Neural progenitor cell (in vitro differentiated cells): ENCODE measurements at regions not wholly inside any gene's neighbourhood (a gene's known extent, or its start where the extent isn't known, plus 50 kb on each side); places are given as distances from the start of the nearest gene placed in this dataset.

Experiments used
- DNase-seq: peaks from one replicate; pipeline ENCODE4 v3.0.0-alpha.2; 2016; ENCODE audit warnings: low spot score
- H2AFZ ChIP-seq: fragments of 200-600 bp; sonication (generic); replicated peaks from 2 replicates; pipeline ENCODE4 v1.6.1; 2016; ENCODE audit warnings: antibody characterized with exemption
- H3F3A ChIP-seq: fragments of 200-600 bp; sonication (generic); 2 replicates; pipeline ENCODE4 v1.6.1; 2016; ENCODE audit warnings: antibody characterized with exemption, low read depth
- H3K27ac ChIP-seq: fragments of 200-600 bp; sonication (generic); 2 replicates; pipeline ENCODE4 v1.5.1; 2016; ENCODE audit warnings: mild to moderate bottlenecking
- H3K27me3 ChIP-seq: fragments of 200-600 bp; sonication (generic); 2 replicates; pipeline ENCODE4 v1.6.1; 2016; ENCODE audit warnings: mild to moderate bottlenecking, moderate library complexity
- H3K36me3 ChIP-seq: fragments of 200-600 bp; sonication (generic); 2 replicates; pipeline ENCODE4 v1.5.1; 2016
- H3K4me1 ChIP-seq: fragments of 200-600 bp; sonication (generic); 2 replicates; pipeline ENCODE4 v1.6.1; 2016; ENCODE audit warnings: mixed run types
- H3K4me2 ChIP-seq: fragments of 200-600 bp; sonication (generic); 2 replicates; pipeline ENCODE4 v1.6.1; 2016
- H3K4me3 ChIP-seq: fragments of 200-600 bp; sonication (generic); 2 replicates; pipeline ENCODE4 v1.5.1; 2016
- H3K79me2 ChIP-seq: fragments of 200-600 bp; sonication (generic); 2 replicates; pipeline ENCODE4 v1.6.1; 2016; ENCODE audit warnings: low read depth
- H3K9ac ChIP-seq: fragments of 200-600 bp; sonication (generic); 2 replicates; pipeline ENCODE4 v1.6.1; 2016
- H3K9me3 ChIP-seq: fragments of 200-600 bp; sonication (generic); 2 replicates; pipeline ENCODE4 v1.5.1; 2016; ENCODE audit warnings: low read depth
- H4K20me1 ChIP-seq: fragments of 200-600 bp; sonication (generic); 2 replicates; pipeline ENCODE4 v1.6.1; 2016; ENCODE audit warnings: low read depth
- H3K27ac Mint-ChIP-seq: 3 replicates; pipeline ENCODE4 v1.8.0; 2021; ENCODE audit warnings: mixed read lengths
- H3K27me3 Mint-ChIP-seq: 2 replicates; pipeline ENCODE4 v1.8.0; 2022; ENCODE audit warnings: low read depth, mild to moderate bottlenecking, inconsistent platforms, moderate library complexity, mixed read lengths; ENCODE audit not compliant: insufficient read depth
- H3K36me3 Mint-ChIP-seq: 3 replicates; pipeline ENCODE4 v1.8.0; 2021; ENCODE audit warnings: mixed read lengths
- H3K4me1 Mint-ChIP-seq: 3 replicates; pipeline ENCODE4 v1.8.0; 2021; ENCODE audit warnings: mixed read lengths
- H3K4me3 Mint-ChIP-seq: 3 replicates; pipeline ENCODE4 v1.8.0; 2021; ENCODE audit warnings: mild to moderate bottlenecking, moderate library complexity, mixed read lengths
- H3K9me3 Mint-ChIP-seq: 3 replicates; pipeline ENCODE4 v1.8.0; 2020; ENCODE audit warnings: mixed read lengths
- EZH2 ChIP-seq: fragments of 200-600 bp; sonication (generic); IDR thresholded peaks from 2 replicates; pipeline ENCODE4 v1.6.1; 2017; ENCODE audit warnings: antibody characterized with exemption, mild to moderate bottlenecking, moderate library complexity
- EZH2phosphoT487 ChIP-seq: fragments of 200-600 bp; sonication (generic); IDR thresholded peaks from 2 replicates; pipeline ENCODE4 v1.6.1; 2017; ENCODE audit warnings: antibody characterized with exemption
- TF ChIP-seq, protein P1 (sequence below): fragments of 200-600 bp; sonication (generic); IDR thresholded peaks from 2 replicates; pipeline ENCODE4 v1.5.1; 2017; ENCODE audit warnings: antibody characterized with exemption, mild to moderate bottlenecking

DNA sequence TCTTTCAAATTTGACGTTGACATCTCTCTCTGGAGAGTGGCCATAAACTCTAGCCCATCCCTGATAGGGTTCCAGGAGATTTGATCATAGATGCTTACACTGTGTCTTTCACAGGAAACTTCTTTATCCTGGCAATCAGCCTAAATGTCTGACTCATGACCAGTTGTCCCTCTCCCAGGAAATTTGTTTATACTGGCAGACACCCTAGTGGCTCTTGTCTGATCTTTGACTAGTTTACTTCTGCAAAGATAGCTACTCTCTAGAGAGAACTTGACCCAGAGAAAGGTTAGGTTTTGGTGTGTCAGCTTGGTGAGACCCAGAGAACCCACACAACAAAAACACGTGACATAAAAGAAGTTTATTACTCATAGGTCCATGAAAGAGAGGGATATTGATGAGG lies 509.8 kb downstream of the CENPC start:
- Mint-ChIP-seq H3K27ac (no peak overlapping the region), H3K36me3 (no peaks in the 10 kb centered on the region), H3K4me1 (no peaks in the 10 kb centered on the region), H3K4me3 (no peak overlapping the region), H3K9me3 (no peaks in the 10 kb centered on the region), H3K27me3 (peaks cover 4% of the 10 kb centered on the region)
- Histone ChIP-seq H3K36me3 (no peaks in the 10 kb centered on the region), H3K9ac (no peak overlapping the region), H2AFZ (no peak overlapping the region), H3K27ac (no peak overlapping the region), H3K27me3 (no peaks in the 10 kb centered on the region), H3K4me2 (no peak overlapping the region), H3K4me3 (no peak overlapping the region), H4K20me1 (no peaks in the 10 kb centered on the region), H3F3A (no peaks in the 10 kb centered on the region), H3K79me2 (no peaks in the 10 kb centered on the region), H3K9me3 (no peaks in the 10 kb centered on the region), H3K4me1 (no peaks in the 10 kb centered on the region)
- TF ChIP-seq EZH2phosphoT487 (no peak), EZH2 (no peak)
- TF ChIP-seq, protein P1, sequence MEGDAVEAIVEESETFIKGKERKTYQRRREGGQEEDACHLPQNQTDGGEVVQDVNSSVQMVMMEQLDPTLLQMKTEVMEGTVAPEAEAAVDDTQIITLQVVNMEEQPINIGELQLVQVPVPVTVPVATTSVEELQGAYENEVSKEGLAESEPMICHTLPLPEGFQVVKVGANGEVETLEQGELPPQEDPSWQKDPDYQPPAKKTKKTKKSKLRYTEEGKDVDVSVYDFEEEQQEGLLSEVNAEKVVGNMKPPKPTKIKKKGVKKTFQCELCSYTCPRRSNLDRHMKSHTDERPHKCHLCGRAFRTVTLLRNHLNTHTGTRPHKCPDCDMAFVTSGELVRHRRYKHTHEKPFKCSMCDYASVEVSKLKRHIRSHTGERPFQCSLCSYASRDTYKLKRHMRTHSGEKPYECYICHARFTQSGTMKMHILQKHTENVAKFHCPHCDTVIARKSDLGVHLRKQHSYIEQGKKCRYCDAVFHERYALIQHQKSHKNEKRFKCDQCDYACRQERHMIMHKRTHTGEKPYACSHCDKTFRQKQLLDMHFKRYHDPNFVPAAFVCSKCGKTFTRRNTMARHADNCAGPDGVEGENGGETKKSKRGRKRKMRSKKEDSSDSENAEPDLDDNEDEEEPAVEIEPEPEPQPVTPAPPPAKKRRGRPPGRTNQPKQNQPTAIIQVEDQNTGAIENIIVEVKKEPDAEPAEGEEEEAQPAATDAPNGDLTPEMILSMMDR, result no peak
- DNase-seq, result no peak

DNA sequence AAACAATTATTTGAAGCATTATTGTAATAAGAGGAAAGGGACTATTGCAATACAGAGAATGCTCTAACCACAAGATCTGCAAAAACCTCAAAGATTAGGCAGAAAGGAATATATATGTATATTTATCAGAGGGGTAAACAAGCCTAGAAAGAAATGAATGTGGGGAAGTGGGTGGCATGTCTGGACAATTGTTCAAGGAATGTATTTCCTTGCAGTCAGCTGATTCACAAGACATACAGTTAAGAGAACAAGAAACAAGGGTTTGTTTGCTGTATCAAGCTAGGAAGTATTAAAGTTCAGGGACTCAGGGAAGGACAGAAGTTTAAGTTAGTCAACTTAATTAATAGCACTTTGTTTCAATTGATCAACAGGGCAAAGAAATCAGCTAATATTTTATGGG lies 514.7 kb downstream of the CENPC start:
- Histone ChIP-seq H3K27me3 (no peaks in the 10 kb centered on the region), H3K27ac (no peak overlapping the region), H3K4me2 (no peak overlapping the region), H2AFZ (no peak overlapping the region), H3K4me1 (no peaks in the 10 kb centered on the region), H3K9me3 (no peaks in the 10 kb centered on the region), H3K79me2 (no peaks in the 10 kb centered on the region), H3K9ac (no peak overlapping the region), H4K20me1 (no peaks in the 10 kb centered on the region), H3K36me3 (no peaks in the 10 kb centered on the region), H3K4me3 (no peak overlapping the region), H3F3A (no peaks in the 10 kb centered on the region)
- Mint-ChIP-seq H3K27me3 (peaks cover 2% of the 10 kb centered on the region), H3K4me1 (no peaks in the 10 kb centered on the region), H3K36me3 (no peaks in the 10 kb centered on the region), H3K27ac (no peak overlapping the region), H3K4me3 (no peak overlapping the region), H3K9me3 (no peaks in the 10 kb centered on the region)
- DNase-seq, result no peak
- TF ChIP-seq EZH2, result no peak
- TF ChIP-seq, protein P1, result no peak
- no peak for TF ChIP-seq EZH2phosphoT487

DNA sequence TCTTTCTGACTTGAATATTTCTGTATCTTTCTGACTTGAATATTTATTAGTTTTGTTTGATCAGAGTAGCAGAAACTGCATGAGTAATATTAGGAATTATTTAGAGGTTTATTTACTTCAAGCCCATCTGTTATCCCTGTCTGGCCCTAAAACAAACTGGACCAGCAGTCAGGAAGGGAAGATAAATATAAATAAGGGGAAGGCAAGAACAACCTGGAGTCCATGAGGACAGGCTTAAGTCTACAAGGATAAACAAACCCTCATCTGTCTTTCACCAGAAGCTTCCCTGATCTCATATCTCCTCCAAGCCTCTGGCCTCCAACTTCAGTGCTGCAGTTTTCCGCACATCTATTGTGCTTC lies 524.9 kb downstream of the CENPC start:
- no peak overlapping the region for H3K4me2 ChIP-seq
- no peak overlapping the region for H3K9ac ChIP-seq
- H3K27me3 Mint-ChIP-seq, result no peaks in the 10 kb centered on the region
- H3K36me3 ChIP-seq, result no peaks in the 10 kb centered on the region
- H3K27ac Mint-ChIP-seq, result no peak overlapping the region
- H3K36me3 Mint-ChIP-seq, result no peaks in the 10 kb centered on the region
- no peak for DNase-seq
- peaks cover 7% of the 10 kb centered on the region for H3K9me3 Mint-ChIP-seq
- no peak overlapping the region for H3K27ac ChIP-seq
- peak overlapping the region; percentile 10 for H2AFZ ChIP-seq
- H3K79me2 ChIP-seq, result no peaks in the 10 kb centered on the region
- H3K4me3 ChIP-seq, result no peak overlapping the region
- no peaks in the 10 kb centered on the region for H3F3A ChIP-seq
- no peaks in the 10 kb centered on the region for H4K20me1 ChIP-seq
- no peaks in the 10 kb centered on the region for H3K4me1 ChIP-seq
- no peak overlapping the region for H3K4me3 Mint-ChIP-seq
- H3K4me1 Mint-ChIP-seq, result no peaks in the 10 kb centered on the region
- H3K27me3 ChIP-seq, result no peaks in the 10 kb centered on the region
- peaks cover 8% of the 10 kb centered on the region for H3K9me3 ChIP-seq
- TF ChIP-seq EZH2phosphoT487 (no peak), EZH2 (no peak)
- TF ChIP-seq, protein P1, result no peak
